Mucosa of descending colon (tissue), 3 donors: ENCODE measurements at regions not wholly inside any gene's neighbourhood (a gene's known extent, or its start where the extent isn't known, plus 50 kb on each side); places are given as distances from the start of the nearest gene placed in this dataset.

Source experiments
- ATAC-seq: fragments of 200-7000 bp; cut with Tn5 transposase; one replicate; pipeline ENCODE4 v1.9.1; 2020; ENCODE audit warnings: mild to moderate bottlenecking, moderate library complexity
- DNase-seq, 3 donors: peaks; one replicate each; pipeline ENCODE4 v3.0.0-alpha.2; 2020
- H3K36me3 ChIP-seq: fragments of 200-600 bp; one replicate; pipeline ENCODE4 v1.8.0; 2021; ENCODE audit warnings: low read depth, mild to moderate bottlenecking
- H3K4me1 ChIP-seq: fragments of 200-600 bp; one replicate; pipeline ENCODE4 v1.8.0; 2021; ENCODE audit warnings: low read depth, mild to moderate bottlenecking
- H3K4me3 ChIP-seq: fragments of 200-600 bp; one replicate; pipeline ENCODE4 v1.8.0; 2021; ENCODE audit warnings: mild to moderate bottlenecking
- H3K9me3 ChIP-seq: fragments of 200-600 bp; one replicate; pipeline ENCODE4 v1.8.0; 2021; ENCODE audit warnings: mild to moderate bottlenecking
- intact Hi-C, 2 donors: fragments of 100-400 bp; cut with DNase I in 1 of 2; cut with micrococcal nuclease in 1 of 2; formaldehyde crosslinking; loops; one replicate each; pipeline versions ENCODE4 v1.11.0 to v1.11.1; 2022; cut with DNase I, micrococcal nuclease
- TF ChIP-seq, protein P1 (sequence below): fragments of 200-600 bp; IDR thresholded peaks from one replicate; pipeline ENCODE4 v1.8.0; 2022; ENCODE audit warnings: antibody characterized with exemption, mild to moderate bottlenecking
- donor health status: DM: no; HTN: no; CAD: no; lungs with moderate emphysema.
- donor health status: DM: no; HTN: no; CAD: no.
- donor health status: DM: no; HTN: yes; CAD: no.

DNA sequence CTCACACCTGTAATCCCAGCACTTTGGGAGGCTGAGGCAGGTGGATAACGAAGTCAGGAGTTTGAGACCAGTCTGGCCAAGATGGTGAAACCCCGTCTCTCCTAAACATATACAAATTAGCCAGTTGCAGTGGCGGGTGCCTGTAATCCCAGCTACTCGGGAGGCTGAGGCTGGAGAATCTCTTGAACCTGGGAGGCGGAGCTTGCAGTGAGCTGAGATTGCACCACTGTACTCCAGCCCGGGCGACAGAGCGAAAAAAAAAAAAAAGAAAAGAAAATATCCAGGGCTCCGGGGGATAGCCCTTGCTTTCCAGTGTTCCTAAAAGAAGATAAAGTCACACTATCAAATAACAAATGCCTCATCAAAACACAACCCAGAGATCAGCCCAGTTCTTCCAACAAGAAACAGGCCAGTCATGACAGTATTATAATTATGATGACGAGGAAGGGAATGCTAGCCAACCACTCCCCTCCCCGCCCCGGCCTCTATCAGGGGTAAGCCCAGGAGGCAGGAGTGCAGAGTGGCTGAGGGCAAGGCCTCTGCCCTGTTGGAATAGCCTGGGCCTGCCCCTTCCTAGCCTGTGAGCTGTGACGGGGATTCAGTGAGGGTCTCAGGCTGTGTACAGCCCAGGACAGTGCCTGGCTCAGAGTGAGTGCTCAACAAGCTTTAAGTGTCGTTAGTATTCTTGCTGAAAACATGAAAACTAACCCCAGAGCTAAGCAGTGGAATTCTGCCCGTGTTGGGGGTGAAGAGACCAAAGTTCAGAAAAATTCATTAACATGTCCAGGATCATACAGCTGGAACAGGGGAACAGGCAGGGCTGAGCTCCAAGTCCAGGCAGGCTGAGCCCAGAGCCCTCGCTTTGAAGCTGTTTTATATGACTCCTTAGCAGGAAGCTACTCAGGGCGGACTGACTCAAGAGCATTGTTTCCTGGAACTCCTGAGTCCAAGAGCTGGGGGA lies 54.3 kb downstream of the FAM241B start:
- Histone ChIP-seq H3K4me1 (peaks cover 19% of the 10 kb centered on the region), H3K36me3 (no peaks in the 10 kb centered on the region), H3K9me3 (no peaks in the 10 kb centered on the region), H3K4me3 (no peak overlapping the region)
- intact Hi-C loops: no loop called here
- ATAC-seq (peak; percentile 92), DNase-seq (peak; percentile 89 to 92 (median 90))
- TF ChIP-seq, protein P1, sequence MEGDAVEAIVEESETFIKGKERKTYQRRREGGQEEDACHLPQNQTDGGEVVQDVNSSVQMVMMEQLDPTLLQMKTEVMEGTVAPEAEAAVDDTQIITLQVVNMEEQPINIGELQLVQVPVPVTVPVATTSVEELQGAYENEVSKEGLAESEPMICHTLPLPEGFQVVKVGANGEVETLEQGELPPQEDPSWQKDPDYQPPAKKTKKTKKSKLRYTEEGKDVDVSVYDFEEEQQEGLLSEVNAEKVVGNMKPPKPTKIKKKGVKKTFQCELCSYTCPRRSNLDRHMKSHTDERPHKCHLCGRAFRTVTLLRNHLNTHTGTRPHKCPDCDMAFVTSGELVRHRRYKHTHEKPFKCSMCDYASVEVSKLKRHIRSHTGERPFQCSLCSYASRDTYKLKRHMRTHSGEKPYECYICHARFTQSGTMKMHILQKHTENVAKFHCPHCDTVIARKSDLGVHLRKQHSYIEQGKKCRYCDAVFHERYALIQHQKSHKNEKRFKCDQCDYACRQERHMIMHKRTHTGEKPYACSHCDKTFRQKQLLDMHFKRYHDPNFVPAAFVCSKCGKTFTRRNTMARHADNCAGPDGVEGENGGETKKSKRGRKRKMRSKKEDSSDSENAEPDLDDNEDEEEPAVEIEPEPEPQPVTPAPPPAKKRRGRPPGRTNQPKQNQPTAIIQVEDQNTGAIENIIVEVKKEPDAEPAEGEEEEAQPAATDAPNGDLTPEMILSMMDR: no peak

DNA sequence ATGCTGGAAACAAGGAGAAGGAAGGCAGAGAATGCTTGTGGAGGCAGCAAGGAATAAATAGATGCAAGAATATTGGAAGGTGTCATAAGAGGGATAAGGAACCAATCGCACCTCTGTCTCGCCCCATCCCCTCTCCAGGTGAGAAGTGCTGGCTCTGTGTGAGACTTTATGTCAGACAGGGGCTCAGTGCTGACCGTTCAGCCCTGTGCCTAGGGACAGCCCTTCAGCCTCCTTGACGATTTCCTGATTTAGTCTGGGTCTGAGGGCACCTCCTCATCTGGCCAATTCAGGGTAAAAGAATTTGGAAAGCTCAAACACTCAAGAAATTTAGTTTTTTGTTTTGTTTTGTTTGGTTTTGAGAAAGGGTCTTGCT lies 54.9 kb downstream of the FAM241B start:
- Histone ChIP-seq H3K36me3 (no peaks in the 10 kb centered on the region), H3K9me3 (no peaks in the 10 kb centered on the region), H3K4me1 (peaks cover 19% of the 10 kb centered on the region), H3K4me3 (no peak overlapping the region)
- DNase-seq (no peak), ATAC-seq (peak; percentile 37)
- intact Hi-C loops: no loop called here
- TF ChIP-seq, protein P1: no peak

DNA sequence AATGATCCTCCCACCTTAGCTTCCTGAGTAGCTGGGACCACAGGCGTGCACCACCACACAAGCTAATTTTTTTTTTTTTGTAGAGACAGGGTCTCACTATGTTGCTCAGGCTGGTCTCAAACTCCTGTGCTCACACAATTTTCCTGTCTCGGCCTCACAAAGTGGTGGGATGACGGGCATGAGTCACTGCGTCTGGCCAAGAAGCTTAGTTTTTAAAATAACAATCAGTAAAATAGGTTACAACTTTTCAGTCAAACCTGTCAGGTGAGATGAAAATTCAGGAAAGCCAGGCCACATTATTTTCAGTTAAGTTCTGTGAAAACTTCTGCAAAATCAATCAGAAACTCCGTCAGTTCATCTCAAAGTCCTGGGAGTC lies 55.4 kb downstream of the FAM241B start:
- TF ChIP-seq, protein P1: no peak
- no peak overlapping the region for H3K4me3 ChIP-seq
- H3K36me3 ChIP-seq: no peaks in the 10 kb centered on the region
- no peaks in the 10 kb centered on the region for H3K9me3 ChIP-seq
- DNase-seq (no peak), ATAC-seq (no peak)
- intact Hi-C loops: no loop called here
- H3K4me1 ChIP-seq: peaks cover 19% of the 10 kb centered on the region

DNA sequence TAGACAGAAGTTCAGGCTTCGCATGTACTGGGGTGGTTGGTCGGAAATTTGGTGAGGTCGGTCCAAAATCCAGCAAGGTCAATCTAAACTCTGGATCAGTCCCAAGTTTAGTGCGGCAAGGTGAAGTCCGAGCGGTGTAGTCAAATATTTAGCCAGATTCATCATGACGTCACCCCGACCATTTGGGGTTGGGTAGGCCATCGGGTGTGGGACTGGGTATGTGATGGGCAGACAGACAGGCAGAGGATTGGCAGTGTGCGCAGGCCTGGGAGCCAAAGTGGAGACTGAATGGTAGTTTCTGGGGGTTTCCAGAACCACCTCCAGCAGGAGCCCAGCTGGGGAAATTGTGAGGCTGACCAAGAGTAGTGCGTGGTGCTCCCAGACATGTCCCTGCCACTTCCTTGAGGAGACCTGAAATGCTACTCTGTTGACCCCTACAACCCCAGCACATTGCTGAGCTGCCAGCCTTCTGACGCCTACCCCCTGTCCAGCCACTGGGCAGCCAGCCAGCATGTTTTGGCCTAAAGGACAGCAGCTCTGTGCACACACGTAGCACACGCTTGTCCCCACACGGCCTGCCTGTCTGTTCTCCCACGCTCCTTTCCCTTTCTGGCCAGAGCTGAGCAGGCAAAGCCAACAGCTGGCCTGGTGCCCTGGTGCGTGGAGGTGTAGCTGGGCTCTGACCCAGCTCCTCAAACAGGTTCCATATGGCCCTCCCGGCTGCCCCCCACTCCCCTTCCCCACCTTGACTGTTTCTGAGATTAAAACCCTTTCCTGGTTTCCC lies 55.9 kb downstream of the FAM241B start:
- Histone ChIP-seq H3K9me3 (no peaks in the 10 kb centered on the region), H3K36me3 (no peaks in the 10 kb centered on the region), H3K4me1 (peaks cover 19% of the 10 kb centered on the region), H3K4me3 (no peak overlapping the region)
- TF ChIP-seq, protein P1: no peak
- intact Hi-C loops: no loop called here
- DNase-seq (peak; percentile 13 to 66 (median 43)), ATAC-seq (no peak)

DNA sequence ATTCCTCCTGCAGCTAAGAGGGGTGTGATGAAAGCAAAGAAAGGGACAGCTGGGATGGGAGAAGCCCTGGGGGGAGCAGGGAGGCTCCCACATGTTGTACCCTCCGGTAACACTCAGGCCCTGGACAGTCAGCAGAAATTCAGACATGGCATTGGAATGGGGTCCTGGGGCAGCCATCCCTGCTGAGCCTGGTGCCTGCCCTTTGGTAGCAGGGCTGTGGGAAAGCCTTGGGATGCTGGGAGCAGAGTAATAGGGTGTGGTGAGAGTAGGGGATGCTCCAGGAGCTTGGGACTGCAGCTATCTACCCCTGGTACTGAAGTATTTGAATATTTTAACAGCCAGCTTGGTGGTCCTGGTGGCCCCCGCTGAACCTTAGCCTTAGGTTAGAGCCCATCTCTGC lies 56.8 kb downstream of the FAM241B start:
- DNase-seq (no peak), ATAC-seq (no peak)
- Histone ChIP-seq H3K4me3 (no peak overlapping the region), H3K9me3 (no peaks in the 10 kb centered on the region), H3K36me3 (no peaks in the 10 kb centered on the region), H3K4me1 (peaks cover 19% of the 10 kb centered on the region)
- TF ChIP-seq, protein P1: no peak
- intact Hi-C loops: no loop called here
